IMR-90 (cell line): ENCODE measurements at regions not wholly inside any gene's neighbourhood (a gene's known extent, or its start where the extent isn't known, plus 50 kb on each side); places are given as distances from the start of the nearest gene placed in this dataset.

Source experiments
- ATAC-seq: fragments of 200-7000 bp; cut with Tn5 transposase; 2 replicates; pipeline ENCODE4 v1.9.1; 2020; ENCODE audit warnings: low read depth, mild to moderate bottlenecking, moderate library complexity
- BruUV-seq: library from RNA; stranded (reverse); fragments of 400-500 nt; replicated peaks from 2 replicates; lab custom pipeline; 2021; lab: Mats Ljungman, UMichigan
- CTCF ChIA-PET: fragments of 300-600 bp; formaldehyde crosslinking; extraction: SDS; loops from one replicate; lab custom pipeline; 2021; ENCODE audit warnings: antibody characterized with exemption; lab: Yijun Ruan, JAX
- POLR2A ChIA-PET: fragments of 300-600 bp; sonication (Branson Sonifier 250); formaldehyde crosslinking; loops from one replicate; lab custom pipeline; 2022; ENCODE audit warnings: antibody characterized with exemption; ENCODE audit not compliant: unreplicated experiment; lab: Charles Lee
- DNase-seq: peaks from one replicate; pipeline ENCODE4 v3.0.0; 2013
- H2AFZ ChIP-seq: replicated peaks from 2 replicates; pipeline ENCODE3; 2013; ENCODE audit warnings: low read length, mild to moderate bottlenecking; ENCODE audit not compliant: poor library complexity
- H2AK5ac ChIP-seq: 2 replicates; pipeline ENCODE4 v1.6.1; 2013; ENCODE audit warnings: low read depth, low read length, inconsistent platforms
- H2AK9ac ChIP-seq: replicated peaks from 2 replicates; pipeline ENCODE3; 2013; ENCODE audit warnings: mild to moderate bottlenecking, low read depth, low read length, moderate library complexity; ENCODE audit not compliant: poor library complexity
- H2BK120ac ChIP-seq: 2 replicates; pipeline ENCODE4 v1.6.1; 2013; ENCODE audit warnings: low read depth, low read length, inconsistent platforms
- H2BK15ac ChIP-seq: 3 replicates; pipeline ENCODE4 v1.6.1; 2013; ENCODE audit warnings: low read depth, low read length, inconsistent platforms
- H2BK20ac ChIP-seq: 2 replicates; pipeline ENCODE4 v1.6.1; 2013; ENCODE audit warnings: low read depth, mild to moderate bottlenecking, inconsistent platforms, low read length, moderate library complexity
- H2BK5ac ChIP-seq: 2 replicates; pipeline ENCODE4 v1.6.1; 2013; ENCODE audit warnings: mild to moderate bottlenecking, low read depth, low read length, inconsistent platforms; ENCODE audit not compliant: poor library complexity, severe bottlenecking
- H3K14ac ChIP-seq: replicated peaks from 2 replicates; pipeline ENCODE4 v1.6.1; 2013; ENCODE audit warnings: low read depth, low read length, inconsistent platforms
- H3K18ac ChIP-seq: 2 replicates; pipeline ENCODE4 v1.6.1; 2013; ENCODE audit warnings: low read depth, low read length, control low read depth
- H3K23ac ChIP-seq: 2 replicates; pipeline ENCODE4 v1.6.1; 2013; ENCODE audit warnings: low read depth, low read length, inconsistent platforms
- H3K27ac ChIP-seq: 2 replicates; pipeline ENCODE4 v1.5.1; 2013; ENCODE audit warnings: mild to moderate bottlenecking, control low read depth, low read length; ENCODE audit not compliant: insufficient read depth
- H3K27me3 ChIP-seq: 2 replicates; pipeline ENCODE4 v1.6.1; 2013; ENCODE audit warnings: low read length; ENCODE audit not compliant: control insufficient read depth, insufficient read depth
- H3K36me3 ChIP-seq: 2 replicates; pipeline ENCODE4 v1.6.1; 2013; ENCODE audit warnings: low read length, mixed read lengths; ENCODE audit not compliant: control insufficient read depth, insufficient read depth
- H3K4ac ChIP-seq: 2 replicates; pipeline ENCODE4 v1.6.1; 2013; ENCODE audit warnings: low read depth, low read length, inconsistent platforms
- H3K4me1 ChIP-seq: 2 replicates; pipeline ENCODE4 v1.6.1; 2013; ENCODE audit warnings: low read length, mixed read lengths; ENCODE audit not compliant: control insufficient read depth, insufficient read depth
- H3K4me2 ChIP-seq: 2 replicates; pipeline ENCODE4 v1.6.1; 2013; ENCODE audit warnings: low read depth, mild to moderate bottlenecking, control low read depth, low read length, moderate library complexity
- H3K4me3 ChIP-seq: 2 replicates; pipeline ENCODE4 v1.5.1; 2013; ENCODE audit warnings: low read depth, mild to moderate bottlenecking, control low read depth, low read length, moderate library complexity; ENCODE audit not compliant: insufficient read depth
- H3K56ac ChIP-seq: 2 replicates; pipeline ENCODE4 v1.6.1; 2013; ENCODE audit warnings: low read length, inconsistent platforms; ENCODE audit not compliant: insufficient read depth; ENCODE audit errors: extremely low read depth
- H3K79me1 ChIP-seq, 2 experiments: 2 replicates each; pipeline ENCODE4 v1.6.1; 2013; ENCODE audit warnings: low read length in 2 of 2, inconsistent platforms in 1 of 2, low read depth in 1 of 2
- H3K9ac ChIP-seq: 2 replicates; pipeline ENCODE4 v1.6.1; 2013; ENCODE audit warnings: low read depth, low read length, control low read depth
- H3K9me1 ChIP-seq: 2 replicates; pipeline ENCODE4 v1.6.1; 2013; ENCODE audit warnings: low read length, inconsistent platforms; ENCODE audit not compliant: insufficient read depth
- H3K9me3 ChIP-seq: 2 replicates; pipeline ENCODE4 v1.6.1; 2013; ENCODE audit warnings: low read length; ENCODE audit not compliant: control insufficient read depth, insufficient read depth
- H4K20me1 ChIP-seq: 2 replicates; pipeline ENCODE4 v1.6.1; 2013; ENCODE audit warnings: low read length, inconsistent platforms; ENCODE audit not compliant: insufficient read depth
- H4K5ac ChIP-seq: 2 replicates; pipeline ENCODE4 v1.6.1; 2013; ENCODE audit warnings: mild to moderate bottlenecking, low read depth, low read length, control low read depth
- H4K8ac ChIP-seq, 2 experiments: 2 replicates each; pipeline ENCODE4 v1.6.1; 2013; ENCODE audit warnings: low read depth in 2 of 2, low read length in 2 of 2, control low read depth in 1 of 2, inconsistent platforms in 1 of 2
- H4K91ac ChIP-seq: 2 replicates; pipeline ENCODE4 v1.6.1; 2013; ENCODE audit warnings: low read depth, low read length, inconsistent platforms; ENCODE audit not compliant: insufficient read depth
- CEBPB ChIP-seq: IDR thresholded peaks from 2 replicates; pipeline ENCODE4 v1.6.1; 2012; ENCODE audit warnings: low read depth, low read length, improper control_type of control experiment
- CHD1 ChIP-seq: IDR thresholded peaks from 2 replicates; pipeline ENCODE4 v1.6.1; 2012; ENCODE audit warnings: low read depth, low read length, improper control_type of control experiment
- MXI1 ChIP-seq: IDR thresholded peaks from 2 replicates; pipeline ENCODE4 v1.6.1; 2012; ENCODE audit warnings: low read depth, mild to moderate bottlenecking, low read length, moderate library complexity, borderline replicate concordance
- WGBS, 2 experiments: methylation state at CpG; one replicate each; pipeline versions ENCODE4 v1.1.5 to v1.1.7; 2013; ENCODE audit warnings: missing lambda C conversion rate in 2 of 2; ENCODE audit not compliant: insufficient read length in 1 of 2; ENCODE audit errors: extremely low coverage in 2 of 2; 5-methylcytosine and 5-hydroxymethylcytosine counted together
- dilution Hi-C: fragments of 300-500 bp; cut with HindIII; formaldehyde crosslinking; loops from one replicate; pipeline ENCODE4 v1.14.3; 2018; ENCODE audit warnings: low sequenced_read_pairs; ENCODE audit not compliant: unreplicated experiment
- in situ Hi-C: fragments of 300-500 bp; cut with MboI; formaldehyde crosslinking; loops from 3 replicates; pipeline ENCODE4 v1.14.3; 2019; ENCODE audit warnings: low sequenced_read_pairs, inconsistent platforms, mixed read lengths
- intact Hi-C: fragments of 100-400 bp; cut with micrococcal nuclease; formaldehyde crosslinking; loops from 2 replicates; pipeline ENCODE4 v1.10.0; 2022

GRCh38 chr1:183733715-183734114, 71.2 kb upstream of the RGL1 start:
- no TSS peak for BruUV-seq
- Histone ChIP-seq H2AFZ (no peak overlapping the region), H4K91ac (no peak overlapping the region), H4K8ac (no peak overlapping the region), H3K14ac (no peak overlapping the region), H4K20me1 (no peaks in the 10 kb centered on the region), H2BK120ac (no peak overlapping the region), H3K23ac (no peak overlapping the region), H2AK9ac (no peak overlapping the region), H3K4me1 (peaks cover 8% of the 10 kb centered on the region), H2BK5ac (no peak overlapping the region), H3K4me2 (no peak overlapping the region), H3K79me1 (no peaks in the 10 kb centered on the region), H2BK20ac (no peak overlapping the region), H4K5ac (no peak overlapping the region), H3K9me3 (no peaks in the 10 kb centered on the region), H3K27ac (no peak overlapping the region), H2AK5ac (no peak overlapping the region), H3K9ac (no peak overlapping the region), H3K4me3 (no peak overlapping the region), H3K56ac (no peak overlapping the region), H3K36me3 (no peaks in the 10 kb centered on the region), H3K27me3 (no peaks in the 10 kb centered on the region), H3K18ac (0 out of 2 replicates have a peak overlapping the region, but pooled peaks have one; percentile 28), H3K4ac (no peak overlapping the region), H2BK15ac (no peak overlapping the region), H3K9me1 (no peaks in the 10 kb centered on the region)
- TF ChIP-seq MXI1: no peak
- no peak for TF ChIP-seq CEBPB
- no peak for TF ChIP-seq CHD1
- CTCF ChIA-PET: interaction anchor here (0.6 kb wide), 1 partner anchor 20 kb away, joined by 3 read pairs; no protein-coding TSS in a partner anchor
- dilution Hi-C loops (no loop called here), intact Hi-C loops (no loop called here), in situ Hi-C loops (no loop called here)
- ATAC-seq (no peak), DNase-seq (no peak)
- WGBS, 2 experiments: no CpG with 5 or more reads among the region's 2 CpGs
- POLR2A ChIA-PET: no interaction called here
